Endothelial cell of umbilical vein (primary cell): ENCODE measurements at regions not wholly inside any gene's neighbourhood (a gene's known extent, or its start where the extent isn't known, plus 50 kb on each side); places are given as distances from the start of the nearest gene placed in this dataset.

Source experiments
- BruUV-seq: library from RNA; stranded (reverse); fragments of 400-500 nt; replicated peaks from 2 replicates; lab custom pipeline; 2021; lab: Mats Ljungman, UMichigan
- CTCF ChIA-PET: fragments of 300-600, 350-600 bp; sonication (Branson Sonifier 250); formaldehyde crosslinking; loops from one replicate; lab custom pipeline; 2021; ENCODE audit warnings: antibody characterized with exemption, inconsistent platforms; lab: Charles Lee
- POLR2A ChIA-PET: fragments of 300-600, 350-600 bp; sonication (Branson Sonifier 250); formaldehyde crosslinking; loops from one replicate; lab custom pipeline; 2021; ENCODE audit warnings: antibody characterized with exemption, inconsistent platforms; lab: Charles Lee
- DNase-seq: peaks from one replicate; pipeline ENCODE4 v3.0.0-alpha.2; 2011; ENCODE audit warnings: low read depth, low spot score
- FAIRE-seq: peaks from 2 replicates; lab custom pipeline; 2011; peaks lifted over from hg19 to GRCh38; lab: Jason Lieb, UNC
- H2AFZ ChIP-seq: 2 replicates; pipeline ENCODE4 v1.6.0; 2012; ENCODE audit warnings: low read depth, low read length, control low read depth, inconsistent platforms
- H3K27ac ChIP-seq: 2 replicates; pipeline ENCODE4 v1.5.1; 2011; ENCODE audit warnings: low read depth, mild to moderate bottlenecking, control low read depth, low read length, moderate library complexity; ENCODE audit not compliant: insufficient read depth
- H3K27me3 ChIP-seq, 2 experiments: 2 replicates each; pipeline versions ENCODE4 v1.6.0 to v1.6.1; 2011; ENCODE audit warnings: low read length in 2 of 2, mixed read lengths in 1 of 2; ENCODE audit not compliant: control insufficient read depth in 2 of 2, insufficient read depth in 2 of 2
- H3K36me3 ChIP-seq, 2 experiments: 2 replicates in 1 of 2; 3 replicates in 1 of 2; pipeline ENCODE4 v1.5.1; 2011; ENCODE audit warnings: low read length in 2 of 2, mild to moderate bottlenecking in 1 of 2, moderate library complexity in 1 of 2; ENCODE audit not compliant: control insufficient read depth in 2 of 2, insufficient read depth in 2 of 2; ENCODE audit errors: extremely low read depth in 1 of 2
- H3K4me1 ChIP-seq: 3 replicates; pipeline ENCODE4 v1.5.1; 2011; ENCODE audit warnings: mild to moderate bottlenecking, low read length; ENCODE audit not compliant: control insufficient read depth, insufficient read depth; ENCODE audit errors: extremely low read depth
- H3K4me2 ChIP-seq: 2 replicates; pipeline ENCODE4 v1.6.1; 2011; ENCODE audit warnings: low read length, control low read depth, mixed read lengths; ENCODE audit not compliant: insufficient read depth
- H3K4me3 ChIP-seq, 3 experiments: fragments of 200-600 bp in 1 of 3; sonication (generic), shearing (Covaris generic) in 1 of 3; replicated peaks in 1 of 3; 2 replicates each; pipeline ENCODE4 v1.5.1; 2011 to 2016; ENCODE audit warnings: control low read depth in 3 of 3, low read length in 3 of 3, mild to moderate bottlenecking in 2 of 3, inconsistent platforms in 1 of 3, low read depth in 1 of 3, moderate library complexity in 1 of 3; ENCODE audit not compliant: insufficient read depth in 1 of 3
- H3K79me2 ChIP-seq: 2 replicates; pipeline ENCODE4 v1.6.0; 2012; ENCODE audit warnings: low read length, inconsistent platforms; ENCODE audit not compliant: control insufficient read depth, insufficient read depth
- H3K9ac ChIP-seq: replicated peaks from 2 replicates; pipeline ENCODE3; 2011; ENCODE audit warnings: low read length, control low read depth; ENCODE audit not compliant: insufficient read depth; ENCODE audit errors: extremely low read depth
- H3K9me1 ChIP-seq: replicated peaks from 3 replicates; pipeline ENCODE4 v1.6.0; 2011; ENCODE audit warnings: mild to moderate bottlenecking, low read length; ENCODE audit not compliant: control insufficient read depth, insufficient read depth; ENCODE audit errors: extremely low read depth
- H3K9me3 ChIP-seq: replicated peaks from 2 replicates; pipeline ENCODE4 v1.5.1; 2012; ENCODE audit warnings: low read length, inconsistent platforms; ENCODE audit not compliant: control insufficient read depth, insufficient read depth
- H4K20me1 ChIP-seq: replicated peaks from 2 replicates; pipeline ENCODE3; 2011; ENCODE audit warnings: mild to moderate bottlenecking, low read length; ENCODE audit not compliant: control insufficient read depth, insufficient read depth; ENCODE audit errors: extremely low read depth
- CTCF ChIP-seq, 2 donors: IDR thresholded peaks; 1 replicate in 1 of 2; 2 replicates in 1 of 2; pipeline ENCODE4 v1.5.1; 2011; ENCODE audit warnings: low read length in 2 of 2, mild to moderate bottlenecking in 2 of 2, moderate library complexity in 2 of 2, control low read depth in 1 of 2, inconsistent platforms in 1 of 2, low read depth in 1 of 2; ENCODE audit not compliant: insufficient read depth in 1 of 2; ENCODE audit errors: extremely low read depth in 1 of 2
- EZH2 ChIP-seq: IDR thresholded peaks from 2 replicates; pipeline ENCODE4 v1.6.1; 2012; ENCODE audit warnings: borderline replicate concordance, low read depth, mild to moderate bottlenecking, moderate library complexity, low read length, inconsistent platforms; ENCODE audit not compliant: severe bottlenecking
- FOS ChIP-seq: IDR thresholded peaks from 2 replicates; pipeline ENCODE4 v1.6.1; 2011; ENCODE audit warnings: mild to moderate bottlenecking, low read length, moderate library complexity, borderline replicate concordance; ENCODE audit not compliant: insufficient read depth
- GATA2 ChIP-seq: IDR thresholded peaks from 2 replicates; pipeline ENCODE4 v1.7.0; 2011; ENCODE audit warnings: low read depth, mild to moderate bottlenecking, moderate library complexity, mixed read lengths, low read length; ENCODE audit not compliant: insufficient read length, insufficient read depth
- JUN ChIP-seq: IDR thresholded peaks from 2 replicates; pipeline ENCODE4 v1.6.1; 2011; ENCODE audit warnings: borderline replicate concordance, low read depth; ENCODE audit not compliant: insufficient read length, insufficient read depth
- MAX ChIP-seq: IDR thresholded peaks from 2 replicates; pipeline ENCODE4 v1.6.1; 2011; ENCODE audit not compliant: insufficient read depth, insufficient read length
- MYC ChIP-seq: IDR thresholded peaks from one replicate; pipeline ENCODE4 v1.6.1; 2011; ENCODE audit warnings: mild to moderate bottlenecking, low read depth, low read length
- POLR2A ChIP-seq: IDR thresholded peaks from 2 replicates; pipeline ENCODE4 v1.6.1; 2012; ENCODE audit warnings: low read depth, mild to moderate bottlenecking, control low read depth, low read length
- POLR2AphosphoS5 ChIP-seq: IDR thresholded peaks from 2 replicates; pipeline ENCODE4 v1.6.1; 2012; ENCODE audit warnings: low read depth, mild to moderate bottlenecking, control low read depth, low read length, moderate library complexity; ENCODE audit not compliant: insufficient read depth
- dilution Hi-C: fragments of 300-500 bp; cut with MboI; formaldehyde crosslinking; loops from one replicate; pipeline ENCODE4 v1.15.0; 2019; ENCODE audit warnings: low sequenced_read_pairs; ENCODE audit not compliant: extremely low pct_ligation_motif_present
- intact Hi-C: fragments of 100-400 bp; cut with micrococcal nuclease; formaldehyde crosslinking; loops from one replicate; pipeline ENCODE4 v1.10.0; 2022

GRCh38 chr6:86087954-86088353 lies 445.3 kb upstream of the SYNCRIP start:
- Histone ChIP-seq H3K79me2 (no peaks in the 10 kb centered on the region), H3K9me1 (no peaks in the 10 kb centered on the region), H2AFZ (no peak overlapping the region), H4K20me1 (no peaks in the 10 kb centered on the region), H3K4me3 (no peak overlapping the region), H3K9me3 (no peaks in the 10 kb centered on the region), H3K4me2 (no peak overlapping the region), H3K36me3 (no peaks in the 10 kb centered on the region), H3K27ac (no peak overlapping the region), H3K4me1 (no peaks in the 10 kb centered on the region), H3K27me3 (no peaks in the 10 kb centered on the region), H3K9ac (no peak overlapping the region)
- dilution Hi-C loops (no loop called here), intact Hi-C loops (no loop called here)
- FAIRE-seq (no peak), DNase-seq (no peak)
- CTCF ChIA-PET: no interaction called here
- POLR2A ChIA-PET: no interaction called here
- BruUV-seq: no TSS peak
- TF ChIP-seq MAX: no peak
- no peak for TF ChIP-seq POLR2A
- no peak for TF ChIP-seq FOS
- TF ChIP-seq CTCF (IDR thresholded peaks at IDR 0.05; ENCODE audit: extremely low read depth in 1 of 2, insufficient read depth in 1 of 2, low read depth in 1 of 2, low read length in 2 of 2): no peak
- no peak for TF ChIP-seq GATA2
- TF ChIP-seq EZH2: no peak
- TF ChIP-seq MYC: no peak
- no peak for TF ChIP-seq JUN
- TF ChIP-seq POLR2AphosphoS5: no peak
